Stimulated activated CD8-positive, alpha-beta memory T cell treated with anti-CD3 and anti-CD28 coated beads, Interleukin-15, amount 100 ng/mL, for 24 hours (primary cell): ENCODE measurements at regions not wholly inside any gene's neighbourhood (a gene's known extent, or its start where the extent isn't known, plus 50 kb on each side); places are given as distances from the start of the nearest gene placed in this dataset.

Experiments used
- DNase-seq: peaks from one replicate; pipeline ENCODE4 v3.0.0-alpha.2; 2020; ENCODE audit warnings: low read depth

DNA sequence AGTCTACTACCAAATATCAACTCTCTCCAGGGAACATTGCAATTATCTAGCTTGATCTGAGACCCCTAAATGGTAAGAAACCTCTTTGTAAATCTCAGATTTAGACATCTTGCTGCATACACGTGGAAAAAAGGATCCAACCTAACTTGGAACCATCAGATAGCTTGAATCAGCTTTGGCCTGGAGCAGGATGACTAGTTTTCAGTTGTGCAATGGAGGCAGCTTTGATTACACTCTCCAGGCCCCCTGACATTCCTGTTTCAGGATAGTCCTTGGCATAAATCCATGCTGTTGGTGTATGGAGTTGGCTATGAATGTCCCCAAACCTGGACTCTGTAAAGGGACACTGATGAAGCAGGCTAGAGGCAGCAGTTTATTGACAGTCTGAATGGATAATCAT, 1061.9 kb upstream of the TENM3 start:
- DNase-seq = no peak

GRCh38 chr4:181189751-181190150, 1053.5 kb upstream of the TENM3 start:
- DNase-seq = no peak

- no peak for DNase-seq
Measured at GRCh38 chr4:181193131-181193930, 1049.9 kb upstream of the TENM3 start.

GRCh38 chr4:181194096-181194495, 1049.1 kb upstream of the TENM3 start:
- no peak for DNase-seq

- DNase-seq = no peak
Measured at GRCh38 chr4:181200076-181200475, 1043.1 kb upstream of the TENM3 start.

GRCh38 chr4:181202240-181202639, 1041.0 kb upstream of the TENM3 start:
- no peak for DNase-seq

DNA sequence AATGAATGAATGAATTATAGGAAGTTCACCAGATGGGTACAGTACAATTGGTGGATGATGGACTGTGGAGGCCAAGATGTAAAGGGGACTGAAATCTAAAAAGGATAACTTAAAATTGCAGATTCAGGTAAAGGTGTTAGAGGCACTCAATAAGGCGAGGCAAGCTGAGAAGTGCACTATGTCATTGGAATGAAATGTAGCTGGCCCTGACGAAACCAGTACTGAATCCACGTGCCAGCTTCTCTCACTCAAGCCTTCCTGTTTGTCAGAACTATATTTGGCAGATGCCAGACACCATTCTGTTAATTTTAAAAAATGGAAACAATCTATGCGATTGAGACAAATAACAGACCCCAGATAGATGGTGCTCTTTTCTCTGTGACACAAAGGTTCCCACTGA, 1039.1 kb upstream of the TENM3 start:
- DNase-seq = no peak

DNA sequence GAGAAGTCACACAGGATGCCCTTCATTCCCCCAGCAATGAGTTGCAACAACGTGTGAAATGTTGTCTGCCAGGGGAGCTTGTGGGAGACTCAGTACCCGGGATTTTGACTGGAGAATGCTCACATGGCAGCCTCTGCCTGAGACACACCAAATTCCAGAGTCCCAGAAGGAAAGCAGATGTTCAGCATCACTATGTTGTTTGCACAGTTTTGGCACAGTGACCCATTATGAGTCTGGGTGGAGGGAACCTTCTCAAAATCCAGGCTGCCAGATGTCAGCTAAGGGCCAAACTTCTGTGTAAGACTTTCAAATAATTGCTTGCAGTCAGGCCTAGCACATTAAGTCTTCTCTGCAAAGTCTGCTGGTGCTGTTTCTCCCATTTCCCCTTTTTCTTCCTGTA, 1029.7 kb upstream of the TENM3 start:
- no peak for DNase-seq

- no peak for DNase-seq
Measured at GRCh38 chr4:181216501-181216900, 1026.7 kb upstream of the TENM3 start.

DNA sequence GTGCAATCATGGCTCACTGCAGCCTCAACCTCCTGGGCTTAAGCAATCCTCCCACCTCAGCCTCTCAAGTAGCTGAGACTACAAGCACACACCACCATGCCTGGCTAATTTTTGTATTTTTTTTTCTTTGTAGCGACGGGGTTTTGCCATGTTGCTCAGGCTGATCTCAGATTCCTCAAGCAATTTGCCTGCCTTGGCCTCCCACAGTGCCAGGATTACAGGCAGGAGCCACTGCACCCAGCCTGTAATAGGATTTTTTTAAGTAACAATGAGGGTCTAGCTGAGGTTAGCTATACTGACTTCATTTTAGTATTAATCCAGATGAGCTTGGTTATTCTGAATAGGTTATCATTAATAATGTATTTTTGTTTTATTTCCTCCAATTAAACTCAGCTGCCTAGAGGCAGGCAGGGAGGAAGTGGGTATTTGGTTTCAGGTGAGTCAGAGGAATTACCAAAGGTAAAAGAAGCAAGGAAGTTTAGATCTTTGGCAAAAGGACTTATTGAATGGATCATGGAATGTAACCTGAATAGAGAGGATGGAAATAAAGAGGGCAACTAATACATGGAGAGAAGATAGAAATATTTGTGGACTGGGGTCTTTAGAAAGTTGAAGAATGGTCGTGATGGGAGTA, 1023.3 kb upstream of the TENM3 start:
- no peak for DNase-seq

DNA sequence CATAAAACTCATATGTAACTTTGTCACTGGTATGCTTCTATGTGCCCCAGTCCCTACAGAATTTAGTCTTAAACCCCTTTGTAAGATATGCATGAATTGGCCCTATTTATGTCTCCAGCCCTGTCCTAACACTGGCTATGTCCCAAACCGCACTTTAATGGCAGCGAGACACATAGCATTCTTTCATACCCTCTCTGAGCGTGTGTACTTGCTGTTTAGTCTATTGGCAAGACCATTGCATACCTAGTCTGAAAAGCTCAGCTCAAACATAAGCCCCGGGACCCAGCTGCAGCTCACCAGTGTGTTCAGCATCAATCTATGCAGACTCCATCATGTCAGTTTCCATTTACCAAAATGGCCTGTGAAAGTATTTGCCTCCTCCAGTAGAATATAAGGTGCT, 1018.4 kb upstream of the TENM3 start:
- DNase-seq = no peak

DNA sequence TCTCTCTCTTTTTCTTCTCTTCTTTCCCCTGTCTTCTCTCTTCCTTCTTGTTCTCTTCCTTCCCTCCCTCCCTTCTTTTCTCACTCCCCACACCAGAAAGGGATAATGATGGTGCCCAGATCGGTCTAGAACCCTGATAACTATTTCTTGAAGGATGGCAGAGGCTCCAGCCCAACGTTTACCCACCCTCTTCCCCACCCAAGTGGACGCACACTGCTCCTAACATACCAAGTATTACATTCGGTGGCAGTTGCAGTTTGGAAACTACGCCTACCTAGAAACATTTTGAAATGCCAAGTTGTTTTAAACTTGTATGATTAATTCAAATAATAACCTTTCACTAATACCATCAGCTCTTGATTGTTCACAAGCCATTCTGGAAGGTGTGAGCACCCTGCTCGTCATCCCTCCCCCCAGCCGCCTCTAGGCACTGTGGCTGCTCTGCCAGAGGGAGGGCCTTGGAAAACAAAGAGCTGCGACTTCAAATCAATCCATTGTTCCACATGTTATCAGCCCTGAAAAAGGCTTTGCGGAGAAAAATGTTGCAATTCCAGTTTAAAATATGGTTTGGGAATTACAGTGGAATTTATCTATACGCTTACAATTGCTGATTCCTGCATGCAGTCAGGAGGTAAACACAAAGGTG, 1017.5 kb upstream of the TENM3 start:
- DNase-seq = no peak

GRCh38 chr4:181234951-181235680, 1008.1 kb upstream of the TENM3 start:
- DNase-seq = no peak

- no peak for DNase-seq
Measured at GRCh38 chr4:181245326-181245725, 997.9 kb upstream of the TENM3 start.

DNA sequence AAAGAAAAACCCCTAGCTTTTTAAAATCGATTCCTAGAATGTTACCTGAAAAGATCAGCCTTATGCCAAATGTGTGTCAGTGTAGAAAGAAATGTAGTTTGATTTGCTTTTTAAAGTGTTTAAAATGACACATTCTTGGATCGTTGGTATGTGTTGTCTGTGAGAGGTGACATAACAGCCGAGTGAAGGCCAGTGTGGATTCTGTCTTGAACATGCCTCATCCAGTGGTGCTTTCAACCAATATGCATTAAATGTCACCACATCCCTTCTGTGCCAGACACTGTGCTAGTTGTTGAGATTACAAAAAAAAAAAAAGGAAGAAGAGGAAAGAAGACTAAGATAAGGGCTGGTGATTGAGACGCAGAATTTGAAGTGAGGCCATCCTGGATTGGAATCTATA, 994.2 kb upstream of the TENM3 start:
- no peak for DNase-seq

- DNase-seq = no peak
Measured at GRCh38 chr4:181254771-181255170, 988.4 kb upstream of the TENM3 start.

GRCh38 chr4:181258569-181258968, 984.6 kb upstream of the TENM3 start:
- DNase-seq = no peak

DNA sequence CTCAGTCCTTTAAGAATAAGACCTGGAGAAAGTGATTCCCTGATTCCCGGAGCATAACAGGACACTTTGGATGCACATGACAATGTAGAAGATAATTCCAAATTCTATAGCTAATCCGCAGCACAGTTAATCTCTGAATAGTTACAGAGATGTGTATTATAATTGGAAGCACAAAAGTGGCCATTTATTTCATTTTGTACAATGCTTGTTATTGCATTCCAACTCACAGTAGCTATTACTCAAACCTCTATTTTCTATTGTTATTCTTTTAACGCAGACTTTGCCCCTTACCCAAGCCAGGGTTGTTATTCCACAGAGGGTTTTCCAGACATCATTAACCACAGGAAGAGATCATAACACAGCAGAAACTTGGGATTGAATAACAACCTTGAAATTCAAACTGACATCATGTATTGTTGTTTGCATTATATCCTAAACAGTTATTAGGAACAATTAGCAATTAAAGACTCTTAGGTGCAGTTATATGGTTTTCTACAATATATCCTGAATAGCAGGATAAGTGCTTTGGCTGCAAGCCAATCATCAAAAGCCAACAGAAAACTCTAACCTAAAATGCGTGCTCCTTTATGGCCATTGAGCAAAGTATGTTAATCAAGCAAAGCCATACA, 984.0 kb upstream of the TENM3 start:
- DNase-seq = no peak

DNA sequence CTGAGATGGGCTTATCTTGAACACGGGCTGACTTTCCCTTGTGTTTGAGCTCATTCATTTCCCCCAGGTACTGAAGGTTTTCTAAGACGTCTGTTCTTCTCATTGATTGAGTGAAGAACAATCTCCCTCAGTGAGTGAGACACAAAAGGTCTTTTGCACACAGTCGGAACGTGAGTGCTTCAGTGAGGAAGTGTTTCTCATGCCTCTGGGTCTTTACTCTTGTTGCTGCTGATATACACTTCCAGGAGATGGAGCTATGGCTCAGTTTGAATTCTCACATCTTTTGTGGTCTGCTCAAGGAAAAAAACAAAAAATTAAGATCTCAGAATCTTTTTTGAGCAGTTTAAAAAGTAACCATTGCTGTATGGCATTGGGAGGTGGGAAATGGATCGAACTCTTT, 981.9 kb upstream of the TENM3 start:
- DNase-seq = no peak

DNA sequence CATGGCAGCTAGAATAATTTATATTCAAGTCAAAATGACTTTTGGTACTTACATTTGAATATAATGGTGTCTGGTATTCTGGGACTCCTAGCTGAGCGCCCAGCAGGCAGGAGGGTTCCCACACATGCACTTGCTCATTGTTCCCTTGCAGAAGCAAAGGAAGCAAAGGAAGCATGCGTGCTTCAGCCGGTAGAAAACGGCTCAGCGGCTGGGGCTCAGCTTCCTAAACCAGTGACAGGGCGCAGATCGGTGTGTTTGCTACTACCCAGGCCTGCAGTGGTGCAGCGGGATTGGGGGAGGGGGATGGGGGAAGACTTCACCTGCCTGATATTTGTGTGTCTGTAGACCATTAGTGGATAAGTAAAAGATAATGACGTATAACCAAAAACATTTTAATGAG, 978.3 kb upstream of the TENM3 start:
- no peak for DNase-seq

GRCh38 chr4:181265370-181265769, 977.8 kb upstream of the TENM3 start:
- no peak for DNase-seq

DNA sequence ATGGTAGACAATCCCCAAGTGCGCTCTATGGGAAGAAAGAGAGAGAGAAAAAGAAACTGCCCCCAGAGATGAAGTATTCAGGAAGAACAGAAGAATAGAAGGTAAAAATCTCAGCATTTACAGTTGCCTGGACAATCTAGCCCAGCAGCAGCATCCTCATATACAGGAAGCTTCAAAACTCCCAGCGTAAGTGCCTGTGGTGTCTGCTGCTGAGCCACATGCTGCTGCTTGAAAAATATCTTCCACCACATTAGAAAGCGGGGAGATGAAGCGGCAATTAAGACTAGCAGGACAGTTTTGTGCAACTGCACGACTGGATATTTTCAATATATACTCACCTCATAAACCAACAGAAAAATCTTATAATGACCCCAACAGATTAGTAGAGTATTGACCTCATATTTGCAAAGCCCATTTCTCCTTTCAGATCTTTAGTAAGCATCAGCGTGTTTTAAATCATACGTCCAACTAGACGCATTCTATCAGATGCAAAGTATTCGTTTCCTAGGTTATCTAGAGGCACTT, 972.0 kb upstream of the TENM3 start:
- DNase-seq = no peak
